ENCODE measurements at regions not wholly inside any gene's neighbourhood (a gene's known extent, or its start where the extent isn't known, plus 50 kb on each side); places are given as distances from the start of the nearest gene placed in this dataset.
"Not testable (repeated sequence)": the region's sequence is repeated elsewhere in the genome, so short reads cannot be mapped to it uniquely, and the experiment has no call there.

DNA sequence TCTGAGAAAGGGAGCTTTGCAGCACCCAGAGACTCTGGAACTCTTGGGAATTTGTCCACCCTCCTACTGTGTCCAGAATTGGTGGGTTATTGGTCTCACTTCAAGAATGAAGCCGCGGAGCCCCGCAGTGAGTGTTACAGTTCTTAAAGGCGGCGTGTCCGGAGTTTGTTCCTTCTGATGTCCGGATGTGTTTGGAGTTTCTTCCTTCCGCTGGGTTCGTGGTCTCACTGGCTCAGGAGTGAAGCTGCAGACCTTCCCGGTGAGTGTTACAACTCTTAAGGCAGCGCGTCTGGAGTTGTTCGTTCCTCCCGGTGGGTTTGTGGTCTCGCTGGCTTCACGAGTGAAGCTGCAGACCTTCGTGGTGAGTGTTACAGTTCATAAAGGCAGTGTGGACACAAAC, 824.7 kb downstream of the LRRTM4 start:
- not testable (repeated sequence) for DNase-seq

DNA sequence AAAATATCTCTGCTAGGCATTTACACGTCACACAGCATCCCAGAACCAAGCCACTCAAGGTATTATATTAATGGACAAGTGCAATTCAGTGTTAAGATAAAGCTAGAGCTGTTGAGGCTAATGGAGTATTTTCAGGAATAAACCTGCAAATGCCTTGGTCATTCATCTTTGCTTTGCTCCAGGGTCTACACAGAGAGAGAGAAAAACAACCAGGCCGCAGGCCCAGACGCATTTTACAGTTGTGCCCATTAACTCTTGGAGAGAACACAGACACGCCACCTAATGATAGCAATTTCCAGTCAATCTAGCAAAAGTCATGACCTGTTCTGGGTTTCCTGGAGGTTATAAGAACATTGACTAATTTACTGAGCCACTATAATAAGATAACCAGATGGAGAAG, 829.3 kb downstream of the LRRTM4 start:
- DNase-seq = no peak

DNA sequence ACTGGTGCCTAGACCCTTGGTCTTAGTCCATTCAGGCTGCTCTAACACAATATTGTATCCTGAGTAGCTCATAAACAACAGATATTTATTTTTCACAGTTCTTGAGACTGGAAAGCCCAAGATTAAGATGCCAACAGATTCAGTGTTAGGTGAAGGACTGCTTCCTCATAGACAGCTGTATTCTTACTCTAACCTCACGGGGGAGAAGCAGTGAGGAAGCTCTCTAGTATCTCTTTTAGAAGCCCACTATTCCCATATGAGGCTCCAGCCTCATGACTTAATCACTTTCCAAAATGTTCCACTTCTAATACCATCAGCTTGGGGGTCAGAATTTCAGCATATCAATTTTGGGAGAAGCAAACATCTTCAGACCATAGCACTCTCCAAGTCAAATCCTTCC, 833.4 kb downstream of the LRRTM4 start:
- no peak for DNase-seq

GRCh38 chr2:76687923-76688322, 834.3 kb downstream of the LRRTM4 start:
- DNase-seq = no peak

GRCh38 chr2:76684756-76685155, 837.4 kb downstream of the LRRTM4 start:
- DNase-seq = peak; percentile 35

GRCh38 chr2:76679025-76679396, 843.2 kb downstream of the LRRTM4 start:
- DNase-seq = no peak

DNA sequence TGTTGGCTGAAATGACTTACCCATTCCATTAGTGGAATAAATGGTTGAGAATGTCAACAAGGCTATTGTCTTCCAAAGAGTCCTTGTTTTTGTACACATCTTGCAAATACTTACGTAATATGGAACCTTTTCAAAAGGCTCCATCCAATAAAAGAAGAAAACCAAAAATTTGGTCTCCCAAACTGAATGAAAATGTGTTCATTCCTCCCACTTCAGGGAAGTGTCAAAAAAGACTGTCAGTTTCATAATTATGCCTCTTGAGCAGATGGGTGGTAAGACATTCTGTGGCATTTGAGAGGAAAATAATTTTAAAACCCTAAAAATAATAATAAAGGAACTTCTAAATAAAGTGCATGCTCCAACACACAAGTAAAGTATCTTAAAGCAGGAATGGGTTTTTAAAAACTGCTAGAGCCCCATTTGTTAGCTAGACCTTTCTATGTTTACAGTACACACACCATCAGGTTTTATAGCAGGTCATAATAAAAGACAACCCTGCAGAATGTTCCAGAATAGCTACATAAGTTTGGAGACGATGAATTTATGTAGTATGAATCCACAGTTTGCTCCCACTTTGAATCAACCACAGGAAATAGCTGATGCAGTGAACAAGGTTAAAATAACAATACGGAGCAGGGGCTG, 843.7 kb downstream of the LRRTM4 start:
- DNase-seq = no peak

GRCh38 chr2:76675212-76675611, 847.0 kb downstream of the LRRTM4 start:
- DNase-seq = no peak

DNA sequence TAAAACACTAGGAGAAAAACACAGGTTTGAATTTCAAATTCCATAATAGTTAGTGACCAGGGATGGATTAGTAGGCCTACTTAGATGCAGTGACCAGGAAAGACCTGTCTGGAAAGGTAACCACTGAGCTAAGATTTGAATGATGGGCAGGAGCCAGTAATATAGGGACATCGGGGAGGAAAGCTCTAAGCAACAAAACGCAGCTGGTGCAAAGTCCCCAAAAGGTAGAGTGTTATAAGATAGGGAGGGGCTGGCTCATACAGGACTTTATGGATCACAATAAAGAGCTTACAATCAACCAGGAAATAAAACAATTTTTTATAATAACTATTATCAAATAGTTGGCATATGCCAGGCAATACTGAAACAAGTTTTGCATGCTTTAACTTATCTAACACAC, 849.4 kb downstream of the LRRTM4 start:
- no peak for DNase-seq

DNA sequence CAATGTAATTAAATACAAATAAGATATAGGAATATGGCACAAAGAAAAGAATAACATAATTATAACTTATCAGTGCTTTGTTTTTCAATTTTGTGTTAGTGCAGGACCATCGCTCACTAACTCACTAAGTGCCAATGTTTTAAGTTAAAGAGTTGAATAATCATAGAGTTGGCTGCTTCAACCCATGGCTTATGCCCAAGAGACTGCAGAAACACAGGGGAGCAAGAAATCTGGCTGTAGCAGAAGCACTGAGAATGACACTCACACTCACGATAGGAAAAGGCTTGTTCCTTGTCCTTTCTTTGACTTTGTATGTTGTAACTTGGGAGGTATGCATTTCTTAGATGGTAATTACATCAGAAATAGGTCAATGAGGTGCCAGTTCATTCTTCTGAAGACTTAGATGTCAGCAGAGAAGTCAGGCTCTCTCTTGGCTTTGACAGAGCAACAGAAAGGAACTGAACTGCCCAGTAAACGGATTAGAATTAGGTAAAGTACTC, 852.2 kb downstream of the LRRTM4 start:
- DNase-seq = no peak

- DNase-seq = no peak
Measured at GRCh38 chr2:76668279-76668678, 853.9 kb downstream of the LRRTM4 start.

- no peak for DNase-seq
Measured at GRCh38 chr2:76667821-76668271, 854.3 kb downstream of the LRRTM4 start.

DNA sequence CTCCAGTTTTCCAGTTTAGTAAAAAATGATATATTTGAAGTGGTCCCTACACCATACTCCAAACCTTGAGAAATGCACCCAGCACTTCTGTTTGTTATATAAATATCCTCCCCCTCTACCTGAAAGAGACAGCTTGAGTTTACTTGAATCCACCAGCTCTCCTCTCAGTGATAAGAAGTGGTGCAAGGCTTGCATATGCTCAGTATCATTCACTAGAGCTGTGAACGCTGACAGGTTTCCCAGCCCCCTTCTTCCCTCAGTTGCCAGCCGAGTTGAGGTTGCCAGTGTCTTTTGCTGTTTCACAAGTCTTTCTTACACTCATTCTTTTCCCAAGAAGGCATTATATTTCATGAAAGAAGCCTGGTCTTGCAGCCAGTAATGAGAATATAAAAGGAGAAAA, 880.0 kb downstream of the LRRTM4 start:
- DNase-seq = no peak

- no peak for DNase-seq
Measured at GRCh38 chr2:76641506-76641905, 880.7 kb downstream of the LRRTM4 start.

DNA sequence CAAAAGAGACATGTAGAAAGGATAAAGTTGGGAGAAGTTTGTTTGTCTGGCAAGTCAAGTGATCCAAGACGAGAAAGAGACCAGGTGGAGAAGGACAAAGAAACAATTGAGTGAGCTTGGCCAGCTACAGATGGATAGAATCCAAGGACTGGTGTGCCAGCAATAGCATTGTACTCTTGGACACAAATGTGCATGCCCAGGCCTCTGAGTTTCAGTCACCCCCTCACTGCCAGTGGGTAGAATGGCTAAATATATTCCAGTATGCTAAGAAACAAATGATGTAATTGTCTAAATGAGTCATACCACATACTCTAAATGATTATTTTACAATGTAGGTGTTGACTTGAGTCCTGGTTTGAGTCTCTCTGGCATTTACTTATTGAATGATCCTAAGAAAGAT, 881.3 kb downstream of the LRRTM4 start:
- no peak for DNase-seq

GRCh38 chr2:76639171-76639680, 883.0 kb downstream of the LRRTM4 start:
- no peak for DNase-seq

- DNase-seq = no peak
Measured at GRCh38 chr2:76633276-76633921, 888.8 kb downstream of the LRRTM4 start.

DNA sequence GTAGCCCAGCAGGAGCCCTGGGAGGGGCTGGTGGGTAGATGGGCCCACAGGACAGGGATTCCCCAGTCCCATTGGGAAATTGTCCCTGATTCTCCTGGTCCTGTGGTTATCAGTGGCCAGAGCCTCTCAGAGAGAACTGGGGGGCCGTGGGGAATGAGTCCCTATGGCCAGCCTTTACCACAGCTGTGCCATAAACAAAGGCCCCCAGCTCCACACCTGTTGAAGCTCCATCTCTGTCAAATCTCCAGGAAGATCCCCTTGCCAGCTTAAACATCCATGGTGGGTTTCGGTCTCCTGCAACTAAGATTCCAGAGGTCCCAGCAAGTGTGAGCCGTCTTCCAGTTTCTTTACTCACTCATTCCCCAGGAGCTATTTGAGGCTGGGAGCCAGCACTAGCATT, 897.1 kb downstream of the LRRTM4 start:
- DNase-seq = no peak

DNA sequence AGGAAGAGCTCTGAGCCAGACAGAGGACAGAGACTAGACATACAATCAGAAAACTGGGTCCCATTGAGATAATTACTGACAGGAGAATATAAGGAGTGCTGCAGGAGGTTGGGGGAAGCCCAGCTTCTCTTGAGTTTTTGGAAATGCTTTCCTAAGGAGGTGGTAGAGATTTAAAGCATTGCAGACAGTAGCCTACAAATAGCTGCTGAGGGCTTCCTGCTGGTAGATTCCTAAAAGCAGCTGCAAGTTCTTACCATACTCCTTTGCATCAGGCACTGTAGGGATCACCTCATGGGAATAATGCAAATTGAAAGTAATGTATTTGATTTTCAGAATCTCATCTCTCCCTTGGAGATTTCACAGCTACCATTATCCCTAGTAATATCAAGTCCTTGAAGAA, 902.6 kb upstream of the GCFC2 start:
- no peak for DNase-seq

- DNase-seq = no peak
Measured at GRCh38 chr2:76612764-76613163, 902.0 kb upstream of the GCFC2 start.

DNA sequence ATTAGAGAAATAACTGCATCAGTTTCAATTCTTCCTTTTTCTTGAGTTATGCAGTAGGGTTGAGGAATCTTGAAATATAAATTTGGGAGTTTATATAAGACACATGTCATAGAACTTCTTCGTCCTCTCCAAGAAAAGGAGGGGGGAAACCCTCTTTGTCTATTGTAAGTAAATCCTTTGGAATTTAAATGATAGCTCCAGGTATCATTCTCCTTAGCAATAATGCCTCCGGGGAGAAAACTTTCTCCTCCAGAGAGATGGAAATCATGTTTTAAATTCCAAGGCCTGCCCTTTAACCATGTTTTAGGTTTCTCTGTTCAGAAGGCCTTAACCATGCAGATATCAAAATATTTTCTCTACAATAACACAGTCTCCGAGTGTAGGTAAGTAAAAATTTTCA, 899.7 kb upstream of the GCFC2 start:
- DNase-seq = no peak

DNA sequence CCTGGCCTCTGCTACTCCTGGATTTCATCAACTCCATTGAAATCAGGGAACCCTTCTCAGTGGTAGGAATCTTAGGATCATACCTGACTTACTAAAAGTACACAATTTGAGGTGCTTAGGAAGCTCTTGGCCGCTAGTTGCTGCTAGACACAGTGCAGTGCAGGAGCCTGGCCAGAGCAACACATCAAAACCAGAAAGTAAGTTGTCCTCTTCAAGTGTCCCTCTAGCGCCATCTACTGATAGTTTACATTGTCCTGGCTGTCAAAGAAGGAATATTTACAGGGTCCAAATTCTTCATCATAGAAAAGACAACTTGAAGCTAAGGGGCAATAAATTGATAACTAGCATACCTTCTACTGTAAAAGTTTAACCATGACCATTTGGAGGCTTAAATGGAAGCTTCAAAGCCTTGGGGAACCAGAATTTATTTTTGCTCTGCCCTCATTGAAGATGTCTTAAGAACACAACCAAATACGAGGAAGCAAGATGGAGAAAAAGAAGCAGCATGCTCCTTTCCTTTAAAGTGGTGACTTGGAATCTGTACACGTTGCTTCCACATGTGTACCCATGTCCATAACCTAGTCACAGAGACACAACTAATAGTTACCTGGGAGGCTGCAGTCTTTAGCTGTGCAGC, 889.1 kb upstream of the GCFC2 start:
- DNase-seq = peak; percentile 86

DNA sequence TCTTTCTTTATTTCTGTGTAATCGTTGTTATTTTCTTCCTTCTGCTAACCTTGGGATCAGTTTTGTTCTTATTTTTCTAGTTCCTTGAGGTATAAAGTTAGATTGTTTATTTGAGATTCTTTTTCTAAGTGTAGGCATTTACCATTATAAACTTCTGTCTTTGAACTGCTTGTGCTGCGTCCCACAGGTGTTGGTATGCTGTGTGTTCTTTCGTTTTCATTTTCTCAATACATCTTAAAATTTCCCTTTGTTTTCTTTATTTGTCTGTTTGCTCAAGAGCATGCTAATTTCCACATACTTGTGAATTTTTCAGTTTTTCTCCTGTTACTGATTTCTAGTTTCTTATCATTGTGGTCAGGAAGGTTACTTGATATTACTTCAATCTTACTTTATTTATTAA, 873.8 kb upstream of the GCFC2 start:
- no peak for DNase-seq

GRCh38 chr2:76579911-76580310, 869.2 kb upstream of the GCFC2 start:
- DNase-seq = no peak

Data from NCI-H2171 (cell line).